ENCODE measurements at regions not wholly inside any gene's neighbourhood (a gene's known extent, or its start where the extent isn't known, plus 50 kb on each side); places are given as distances from the start of the nearest gene placed in this dataset.
A peak's percentile ranks its signal among the peaks of the same experiment; 100 is the strongest.

DNA sequence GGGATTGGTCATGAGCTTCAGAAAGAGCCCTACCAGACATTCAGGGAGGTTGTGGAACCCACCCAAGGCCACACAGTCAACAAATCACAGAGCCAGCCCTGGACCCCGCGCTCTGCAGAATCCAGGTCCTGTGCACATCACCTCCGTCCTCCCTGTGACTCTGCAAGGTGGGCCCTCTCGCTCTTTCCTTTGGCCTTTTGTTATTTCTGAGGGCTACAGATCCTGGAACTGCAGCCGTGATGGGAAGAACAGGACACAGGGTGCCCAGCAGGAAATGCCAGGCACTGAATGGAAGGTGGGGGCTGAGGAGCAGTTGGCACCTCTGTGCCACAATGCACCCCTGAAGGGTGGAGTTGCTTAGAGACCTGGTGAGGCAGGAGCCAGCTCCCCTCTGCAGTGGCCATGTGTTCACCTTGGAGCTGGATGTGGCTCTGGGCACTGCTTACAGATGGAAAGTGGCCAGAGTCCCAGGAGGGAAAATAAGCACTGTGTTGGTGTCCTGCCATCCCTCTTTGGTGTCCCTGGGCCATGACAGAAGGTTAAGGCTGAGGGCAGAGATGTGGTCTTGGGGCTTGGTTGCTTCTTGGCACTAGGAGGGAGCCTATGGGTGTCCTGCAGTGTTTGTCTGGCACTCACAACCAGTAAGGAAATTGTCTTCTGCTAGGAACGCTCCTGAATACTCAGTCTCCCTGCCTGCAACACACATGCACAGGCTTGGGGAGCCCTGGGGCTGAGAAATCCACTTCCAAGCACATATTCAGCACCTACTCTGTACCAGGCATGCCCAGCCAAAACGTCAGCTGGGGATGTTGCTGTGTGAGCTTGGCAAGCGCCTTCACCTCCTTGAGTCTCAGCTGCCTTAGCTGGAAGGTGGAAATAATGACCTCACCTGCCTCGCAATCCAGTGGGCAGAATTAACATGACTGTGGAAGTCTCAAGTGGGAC, 98.0 kb upstream of the SLC6A6 start:
- no peaks in the 10 kb centered on the region for H3K36me3 ChIP-seq
- H3K27me3 ChIP-seq = peaks cover 0 to 57% (median 20%) of the 10 kb centered on the region in 7 donors
- H3K4me3 ChIP-seq = no peak overlapping the region
- TF ChIP-seq, protein P1, sequence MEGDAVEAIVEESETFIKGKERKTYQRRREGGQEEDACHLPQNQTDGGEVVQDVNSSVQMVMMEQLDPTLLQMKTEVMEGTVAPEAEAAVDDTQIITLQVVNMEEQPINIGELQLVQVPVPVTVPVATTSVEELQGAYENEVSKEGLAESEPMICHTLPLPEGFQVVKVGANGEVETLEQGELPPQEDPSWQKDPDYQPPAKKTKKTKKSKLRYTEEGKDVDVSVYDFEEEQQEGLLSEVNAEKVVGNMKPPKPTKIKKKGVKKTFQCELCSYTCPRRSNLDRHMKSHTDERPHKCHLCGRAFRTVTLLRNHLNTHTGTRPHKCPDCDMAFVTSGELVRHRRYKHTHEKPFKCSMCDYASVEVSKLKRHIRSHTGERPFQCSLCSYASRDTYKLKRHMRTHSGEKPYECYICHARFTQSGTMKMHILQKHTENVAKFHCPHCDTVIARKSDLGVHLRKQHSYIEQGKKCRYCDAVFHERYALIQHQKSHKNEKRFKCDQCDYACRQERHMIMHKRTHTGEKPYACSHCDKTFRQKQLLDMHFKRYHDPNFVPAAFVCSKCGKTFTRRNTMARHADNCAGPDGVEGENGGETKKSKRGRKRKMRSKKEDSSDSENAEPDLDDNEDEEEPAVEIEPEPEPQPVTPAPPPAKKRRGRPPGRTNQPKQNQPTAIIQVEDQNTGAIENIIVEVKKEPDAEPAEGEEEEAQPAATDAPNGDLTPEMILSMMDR (IDR thresholded peaks at IDR 0.05) = no peak
- H3K9me3 ChIP-seq = peaks cover 0 to 2% (median 0%) of the 10 kb centered on the region in 11 donors
- intact Hi-C loops (cut with DNase I) = loop anchor here in 3 of 10 donors (5.0 to 10.0 kb wide), 3 partner anchors 60 to 98 kb away; partner anchors contain the start of gene SLC6A6 (in 1 of the 3)
- peak; percentile 41 to 87 (median 62) for ATAC-seq
- WGBS, 2 donors = 53 to 71% methylated on average over 9 of the region's 9 CpGs
- DNase-seq = peak in 1 of 2 donors; percentile 48
- H3K27ac ChIP-seq = peak overlapping the region in 6 of 10 donors; percentile 42 to 68 (median 54)
- peaks cover 0 to 25% (median 14%) of the 10 kb centered on the region in 9 donors for H3K4me1 ChIP-seq

DNA sequence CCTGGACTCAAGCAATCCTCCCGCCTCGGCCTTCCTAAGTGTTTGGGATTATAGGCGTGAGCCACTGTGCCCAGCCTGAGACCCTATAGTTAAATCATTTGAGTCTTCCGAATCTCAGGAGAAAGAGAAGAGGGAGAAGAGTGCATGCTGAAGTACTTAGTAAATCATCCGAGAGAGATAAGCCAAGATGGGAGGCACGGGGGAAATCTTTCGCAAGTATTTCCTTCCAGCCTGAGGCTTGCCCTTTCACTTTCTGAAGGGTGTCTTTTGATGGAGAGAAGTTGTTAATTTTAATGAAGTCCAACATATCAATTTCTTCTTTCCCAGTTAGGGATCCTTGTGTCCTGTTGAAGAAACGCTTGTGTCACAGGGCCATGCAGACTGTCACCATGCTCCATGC, 97.1 kb upstream of the SLC6A6 start:
- Histone ChIP-seq H3K9me3 (peaks cover 0 to 8% (median 0%) of the 10 kb centered on the region in 11 donors), H3K27me3 (peaks cover 0 to 52% (median 23%) of the 10 kb centered on the region in 7 donors), H3K36me3 (no peaks in the 10 kb centered on the region), H3K4me3 (no peak overlapping the region), H3K4me1 (peaks cover 0 to 25% (median 14%) of the 10 kb centered on the region in 9 donors), H3K27ac (peak overlapping the region in 5 of 10 donors; percentile 42 to 68 (median 65))
- TF ChIP-seq, protein P1 (IDR thresholded peaks at IDR 0.05) = no peak
- no peak for DNase-seq
- intact Hi-C loops (cut with DNase I) = loop anchor here in 2 of 10 donors (5.0 to 10.0 kb wide), 2 partner anchors 59 to 67 kb away; no protein-coding TSS in a partner anchor
- ATAC-seq = no peak
- WGBS, 2 donors = 68 to 74% methylated on average over 8 of the region's 8 CpGs

DNA sequence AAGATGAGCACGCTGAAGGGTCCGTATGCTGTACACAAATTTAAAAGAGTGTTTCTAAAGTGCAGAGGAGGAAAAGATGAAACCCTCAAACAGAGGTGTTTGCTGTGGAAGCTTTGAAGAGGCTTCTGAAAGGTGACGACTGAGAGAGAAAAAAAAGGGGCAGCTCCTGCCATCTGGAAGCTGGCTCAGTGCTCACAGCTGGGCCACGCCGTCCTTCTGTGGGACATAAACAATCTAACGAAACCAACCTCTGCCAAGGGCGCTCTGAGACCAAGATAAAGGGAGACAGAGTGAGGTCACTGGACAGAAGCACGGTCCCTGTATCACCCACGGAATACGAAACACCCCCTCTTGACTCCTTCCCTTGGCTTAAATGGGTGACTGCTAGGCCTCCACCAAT, 96.3 kb upstream of the SLC6A6 start:
- intact Hi-C loops (cut with DNase I) = loop anchor here in 2 of 10 donors (5.0 to 10.0 kb wide), 2 partner anchors 59 to 66 kb away; no protein-coding TSS in a partner anchor
- Histone ChIP-seq H3K27ac (peak overlapping the region in 2 of 10 donors; percentile 28 to 51), H3K9me3 (peaks cover 0 to 8% (median 0%) of the 10 kb centered on the region in 11 donors), H3K27me3 (peaks cover 0 to 48% (median 23%) of the 10 kb centered on the region in 7 donors), H3K4me1 (peaks cover 0 to 18% (median 11%) of the 10 kb centered on the region in 9 donors), H3K36me3 (no peaks in the 10 kb centered on the region), H3K4me3 (no peak overlapping the region)
- peak in 5 of 8 donors; percentile 26 to 82 (median 67) for ATAC-seq
- DNase-seq = peak in 1 of 2 donors; percentile 24
- TF ChIP-seq, protein P1 (IDR thresholded peaks at IDR 0.05) = no peak
- 63 to 75% methylated on average over 10 of the region's 10 CpGs for WGBS, 2 donors

DNA sequence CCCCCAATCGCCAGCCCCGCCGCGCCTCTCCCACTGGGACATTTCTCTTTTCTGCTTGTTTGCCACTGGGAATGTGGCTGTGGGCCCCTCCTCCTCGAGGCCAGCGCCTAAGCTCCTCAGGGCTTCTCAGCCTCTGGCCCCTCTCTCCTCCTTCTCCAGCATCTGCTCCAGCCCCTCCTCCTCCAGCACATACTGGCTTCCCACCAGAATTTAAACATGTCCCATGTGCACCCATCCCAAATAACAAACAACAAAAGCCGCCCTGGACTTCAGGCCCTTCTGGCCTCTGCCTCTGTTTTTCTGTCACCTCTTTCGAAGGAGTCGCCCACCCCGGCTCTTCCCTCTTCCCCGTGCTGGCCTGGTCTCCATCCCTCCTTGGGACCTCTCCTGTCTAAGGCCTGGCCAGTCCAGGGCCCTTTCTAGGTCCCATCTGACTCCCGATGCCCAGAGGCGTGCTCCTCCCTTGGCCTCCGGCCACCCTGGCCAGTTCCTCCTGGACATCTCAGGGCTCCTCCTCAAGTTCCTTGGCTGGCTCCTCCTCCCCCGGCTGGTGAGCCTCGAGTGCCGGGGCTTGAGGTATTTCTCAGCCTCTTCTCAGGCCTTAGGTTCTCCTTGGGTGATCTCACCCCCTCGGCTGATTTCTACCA, 94.6 kb upstream of the SLC6A6 start:
- Histone ChIP-seq H3K27me3 (peaks cover 0 to 45% (median 26%) of the 10 kb centered on the region in 7 donors), H3K4me3 (no peak overlapping the region), H3K27ac (no peak overlapping the region), H3K9me3 (peaks cover 0 to 8% (median 0%) of the 10 kb centered on the region in 11 donors), H3K36me3 (no peaks in the 10 kb centered on the region), H3K4me1 (peaks cover 0 to 18% (median 11%) of the 10 kb centered on the region in 9 donors)
- ATAC-seq (no peak), DNase-seq (no peak)
- TF ChIP-seq, protein P1 (IDR thresholded peaks at IDR 0.05) = no peak
- 70 to 71% methylated on average over 18 of the region's 18 CpGs for WGBS, 2 donors
- intact Hi-C loops (cut with DNase I) = loop anchor here in 2 of 10 donors (5.0 to 10.0 kb wide), 2 partner anchors 57 to 65 kb away; no protein-coding TSS in a partner anchor
